Muscle layer of duodenum (tissue), 2 donors: ENCODE measurements at regions not wholly inside any gene's neighbourhood (a gene's known extent, or its start where the extent isn't known, plus 50 kb on each side); places are given as distances from the start of the nearest gene placed in this dataset.
"Not testable (repeated sequence)": the region's sequence is repeated elsewhere in the genome, so short reads cannot be mapped to it uniquely, and the experiment has no call there.

Experiments
- H3K27ac ChIP-seq: one replicate; pipeline ENCODE4 v1.7.0; 2013; ENCODE audit warnings: mild to moderate bottlenecking, low read length
- H3K27me3 ChIP-seq: one replicate; pipeline ENCODE4 v1.7.0; 2013; ENCODE audit warnings: low read depth, mild to moderate bottlenecking, control low read depth, low read length
- H3K36me3 ChIP-seq, 2 donors: one replicate each; pipeline ENCODE4 v1.7.0; 2013; ENCODE audit warnings: low read length in 2 of 2, control low read depth in 1 of 2, mild to moderate bottlenecking in 1 of 2; ENCODE audit not compliant: insufficient read depth in 2 of 2, control insufficient read depth in 1 of 2
- H3K4me1 ChIP-seq, 2 donors: one replicate each; pipeline ENCODE4 v1.7.0; 2013; ENCODE audit warnings: low read length in 2 of 2, mild to moderate bottlenecking in 2 of 2, control low read depth in 1 of 2, moderate library complexity in 1 of 2; ENCODE audit not compliant: insufficient read depth in 2 of 2, control insufficient read depth in 1 of 2
- H3K4me3 ChIP-seq, 2 donors: one replicate each; pipeline ENCODE4 v1.7.0; 2013; ENCODE audit warnings: low read length in 2 of 2, low read depth in 1 of 2, mild to moderate bottlenecking in 1 of 2
- H3K9me3 ChIP-seq, 2 donors: one replicate each; pipeline ENCODE4 v1.7.0; 2013; ENCODE audit warnings: low read length in 2 of 2, control low read depth in 1 of 2, mild to moderate bottlenecking in 1 of 2; ENCODE audit not compliant: control insufficient read depth in 1 of 2
- donor health status: healthy.

- Histone ChIP-seq H3K4me3 (no peak overlapping the region), H3K27ac (no peak overlapping the region), H3K9me3 (no peaks in the 10 kb centered on the region), H3K36me3 (no peaks in the 10 kb centered on the region), H3K4me1 (no peaks in the 10 kb centered on the region), H3K27me3 (no peaks in the 10 kb centered on the region)
Observed at GRCh38 chr2:183532514-183532913, 408.3 kb downstream of the NUP35 start.

GRCh38 chr2:183533021-183533420 is 408.8 kb downstream of the NUP35 start:
- H3K4me3 ChIP-seq = no peak overlapping the region
- no peak overlapping the region for H3K27ac ChIP-seq
- H3K4me1 ChIP-seq = no peaks in the 10 kb centered on the region
- no peaks in the 10 kb centered on the region for H3K9me3 ChIP-seq
- H3K27me3 ChIP-seq = no peaks in the 10 kb centered on the region
- H3K36me3 ChIP-seq = no peaks in the 10 kb centered on the region

GRCh38 chr2:183536290-183536689 is 412.0 kb downstream of the NUP35 start:
- Histone ChIP-seq H3K27me3 (no peaks in the 10 kb centered on the region), H3K27ac (no peak overlapping the region), H3K36me3 (no peaks in the 10 kb centered on the region), H3K4me1 (no peaks in the 10 kb centered on the region), H3K9me3 (no peaks in the 10 kb centered on the region), H3K4me3 (no peak overlapping the region)

- H3K27ac ChIP-seq = no peak overlapping the region
- no peak overlapping the region for H3K4me3 ChIP-seq
- H3K27me3 ChIP-seq = no peaks in the 10 kb centered on the region
- H3K36me3 ChIP-seq = no peaks in the 10 kb centered on the region
- no peaks in the 10 kb centered on the region for H3K4me1 ChIP-seq
- no peaks in the 10 kb centered on the region for H3K9me3 ChIP-seq
Observed at GRCh38 chr2:183536714-183537113, 412.5 kb downstream of the NUP35 start.

GRCh38 chr2:183541766-183542165 is 417.5 kb downstream of the NUP35 start:
- Histone ChIP-seq H3K27ac (no peak overlapping the region), H3K36me3 (no peaks in the 10 kb centered on the region), H3K27me3 (no peaks in the 10 kb centered on the region), H3K4me3 (no peak overlapping the region), H3K4me1 (no peaks in the 10 kb centered on the region), H3K9me3 (peaks cover 0 to 3% of the 10 kb centered on the region in 2 donors)

GRCh38 chr2:183542606-183543005 is 418.4 kb downstream of the NUP35 start:
- Histone ChIP-seq H3K4me3 (no peak overlapping the region), H3K27ac (no peak overlapping the region), H3K9me3 (peaks cover 0 to 4% of the 10 kb centered on the region in 2 donors), H3K36me3 (no peaks in the 10 kb centered on the region), H3K4me1 (no peaks in the 10 kb centered on the region), H3K27me3 (no peaks in the 10 kb centered on the region)

GRCh38 chr2:183543222-183543621 is 419.0 kb downstream of the NUP35 start:
- Histone ChIP-seq H3K4me3 (no peak overlapping the region), H3K4me1 (no peaks in the 10 kb centered on the region), H3K36me3 (no peaks in the 10 kb centered on the region), H3K9me3 (peaks cover 0 to 4% of the 10 kb centered on the region in 2 donors), H3K27ac (no peak overlapping the region), H3K27me3 (no peaks in the 10 kb centered on the region)

- H3K27ac ChIP-seq = no peak overlapping the region
- peaks cover 0 to 4% of the 10 kb centered on the region in 2 donors for H3K9me3 ChIP-seq
- H3K4me1 ChIP-seq = no peaks in the 10 kb centered on the region
- H3K36me3 ChIP-seq = no peaks in the 10 kb centered on the region
- no peak overlapping the region for H3K4me3 ChIP-seq
- no peaks in the 10 kb centered on the region for H3K27me3 ChIP-seq
Observed at GRCh38 chr2:183543731-183544130, 419.5 kb downstream of the NUP35 start.

- H3K27ac ChIP-seq, H3K9me3 ChIP-seq, H3K4me1 ChIP-seq, H3K4me3 ChIP-seq, H3K27me3 ChIP-seq, H3K36me3 ChIP-seq: not testable (repeated sequence)
Observed at GRCh38 chr2:183546560-183547350, 422.5 kb downstream of the NUP35 start.

- Histone ChIP-seq H3K36me3 (no peaks in the 10 kb centered on the region), H3K4me1 (no peaks in the 10 kb centered on the region), H3K9me3 (peaks cover 0 to 2% of the 10 kb centered on the region in 2 donors), H3K27ac (no peak overlapping the region), H3K4me3 (no peak overlapping the region), H3K27me3 (no peaks in the 10 kb centered on the region)
Observed at GRCh38 chr2:183552716-183553115, 428.5 kb downstream of the NUP35 start.

- H3K9me3 ChIP-seq = no peaks in the 10 kb centered on the region
- H3K4me1 ChIP-seq = no peaks in the 10 kb centered on the region
- no peaks in the 10 kb centered on the region for H3K36me3 ChIP-seq
Observed at GRCh38 chr2:183564726-183565125, 440.5 kb downstream of the NUP35 start.

GRCh38 chr2:183575481-183575880 is 451.2 kb downstream of the NUP35 start:
- no peak overlapping the region for H3K27ac ChIP-seq
- no peaks in the 10 kb centered on the region for H3K27me3 ChIP-seq
- H3K9me3 ChIP-seq = peaks cover 0 to 2% of the 10 kb centered on the region in 2 donors
- H3K4me1 ChIP-seq = no peaks in the 10 kb centered on the region
- H3K4me3 ChIP-seq = no peak overlapping the region
- no peaks in the 10 kb centered on the region for H3K36me3 ChIP-seq

More at GRCh38 chr2:183564726-183565125, 440.5 kb downstream of the NUP35 start:
- no peak overlapping the region for H3K27ac ChIP-seq
- no peak overlapping the region for H3K4me3 ChIP-seq
- no peaks in the 10 kb centered on the region for H3K27me3 ChIP-seq
